GM23338 (cell line): ENCODE measurements at regions not wholly inside any gene's neighbourhood (a gene's known extent, or its start where the extent isn't known, plus 50 kb on each side); places are given as distances from the start of the nearest gene placed in this dataset.

Source experiments
- CREB1 ChIP-seq: fragments of 250-450 bp; sonication (Bioruptor Pico); IDR thresholded peaks from 2 replicates; pipeline ENCODE4 v1.5.0; 2020; ENCODE audit warnings: low read depth, mild to moderate bottlenecking, moderate library complexity
- EZH2 ChIP-seq: fragments of 200-600 bp; sonication (generic); IDR thresholded peaks from one replicate; pipeline ENCODE4 v1.8.0; 2017; ENCODE audit warnings: antibody characterized with exemption, mild to moderate bottlenecking, low read depth; ENCODE audit not compliant: unreplicated experiment
- EZH2phosphoT487 ChIP-seq: fragments of 200-600 bp; sonication (generic); IDR thresholded peaks from one replicate; pipeline ENCODE4 v1.8.1; 2018; ENCODE audit warnings: antibody characterized with exemption; ENCODE audit not compliant: unreplicated experiment
- NANOG ChIP-seq: IDR thresholded peaks from 2 replicates; pipeline ENCODE4 v1.6.1; 2016; ENCODE audit warnings: antibody characterized with exemption, borderline replicate concordance
- POLR2AphosphoS5 ChIP-seq: IDR thresholded peaks from 2 replicates; pipeline ENCODE4 v1.6.1; 2016; ENCODE audit warnings: antibody characterized with exemption, low read depth
- ZNF114 ChIP-seq: fragments of 250-450 bp; sonication (Bioruptor Pico); IDR thresholded peaks from 2 replicates; pipeline ENCODE4 v1.5.0; 2020; ENCODE audit warnings: mild to moderate bottlenecking, moderate library complexity
- ZNF331 ChIP-seq: fragments of 250-450 bp; sonication (Bioruptor Pico); IDR thresholded peaks from 2 replicates; pipeline ENCODE4 v1.5.0; 2020; ENCODE audit warnings: low read depth, mild to moderate bottlenecking, moderate library complexity
- TF ChIP-seq, protein P1 (sequence below), 2 experiments: fragments of 200-600 bp in 1 of 2; sonication (generic) in 1 of 2; conservative IDR thresholded peaks; 2 replicates each; pipeline versions ENCODE4 v1.5.1 to v1.6.1; 2016 to 2017; ENCODE audit warnings: antibody characterized with exemption in 2 of 2, low read depth in 2 of 2, mild to moderate bottlenecking in 2 of 2, moderate library complexity in 1 of 2
- TF ChIP-seq, protein P2 (sequence below): IDR thresholded peaks from one replicate; pipeline ENCODE4 v1.6.1; 2018; ENCODE audit warnings: antibody characterized with exemption; ENCODE audit not compliant: unreplicated experiment
- TF ChIP-seq, protein P3 (sequence below): IDR thresholded peaks from 2 replicates; pipeline ENCODE4 v1.6.1; 2016; ENCODE audit warnings: antibody characterized with exemption

DNA sequence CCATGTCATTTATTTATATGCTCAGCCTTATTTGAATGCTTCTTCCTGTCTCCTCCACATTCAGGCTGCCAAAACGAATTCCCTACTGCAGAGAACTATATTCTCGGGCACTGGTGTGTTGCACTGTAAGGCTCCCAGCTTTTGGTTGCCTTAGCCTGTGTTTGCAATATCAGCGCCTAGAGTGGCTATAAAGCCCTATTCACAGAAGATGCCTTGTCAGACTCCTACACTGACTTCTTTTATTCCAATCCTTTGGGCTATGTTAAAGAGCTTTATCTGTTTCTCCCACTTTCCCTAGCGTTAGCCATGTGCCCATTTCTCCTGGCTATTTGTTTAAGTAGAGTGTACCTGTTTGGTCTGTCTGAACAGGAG, 62.4 kb upstream of the EHBP1 start:
- TF ChIP-seq, protein P1, sequence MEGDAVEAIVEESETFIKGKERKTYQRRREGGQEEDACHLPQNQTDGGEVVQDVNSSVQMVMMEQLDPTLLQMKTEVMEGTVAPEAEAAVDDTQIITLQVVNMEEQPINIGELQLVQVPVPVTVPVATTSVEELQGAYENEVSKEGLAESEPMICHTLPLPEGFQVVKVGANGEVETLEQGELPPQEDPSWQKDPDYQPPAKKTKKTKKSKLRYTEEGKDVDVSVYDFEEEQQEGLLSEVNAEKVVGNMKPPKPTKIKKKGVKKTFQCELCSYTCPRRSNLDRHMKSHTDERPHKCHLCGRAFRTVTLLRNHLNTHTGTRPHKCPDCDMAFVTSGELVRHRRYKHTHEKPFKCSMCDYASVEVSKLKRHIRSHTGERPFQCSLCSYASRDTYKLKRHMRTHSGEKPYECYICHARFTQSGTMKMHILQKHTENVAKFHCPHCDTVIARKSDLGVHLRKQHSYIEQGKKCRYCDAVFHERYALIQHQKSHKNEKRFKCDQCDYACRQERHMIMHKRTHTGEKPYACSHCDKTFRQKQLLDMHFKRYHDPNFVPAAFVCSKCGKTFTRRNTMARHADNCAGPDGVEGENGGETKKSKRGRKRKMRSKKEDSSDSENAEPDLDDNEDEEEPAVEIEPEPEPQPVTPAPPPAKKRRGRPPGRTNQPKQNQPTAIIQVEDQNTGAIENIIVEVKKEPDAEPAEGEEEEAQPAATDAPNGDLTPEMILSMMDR (conservative IDR thresholded peaks at IDR 0.05; ENCODE audit: low read depth in 2 of 2): no peak
- TF ChIP-seq POLR2AphosphoS5: no peak
- TF ChIP-seq, protein P2, sequence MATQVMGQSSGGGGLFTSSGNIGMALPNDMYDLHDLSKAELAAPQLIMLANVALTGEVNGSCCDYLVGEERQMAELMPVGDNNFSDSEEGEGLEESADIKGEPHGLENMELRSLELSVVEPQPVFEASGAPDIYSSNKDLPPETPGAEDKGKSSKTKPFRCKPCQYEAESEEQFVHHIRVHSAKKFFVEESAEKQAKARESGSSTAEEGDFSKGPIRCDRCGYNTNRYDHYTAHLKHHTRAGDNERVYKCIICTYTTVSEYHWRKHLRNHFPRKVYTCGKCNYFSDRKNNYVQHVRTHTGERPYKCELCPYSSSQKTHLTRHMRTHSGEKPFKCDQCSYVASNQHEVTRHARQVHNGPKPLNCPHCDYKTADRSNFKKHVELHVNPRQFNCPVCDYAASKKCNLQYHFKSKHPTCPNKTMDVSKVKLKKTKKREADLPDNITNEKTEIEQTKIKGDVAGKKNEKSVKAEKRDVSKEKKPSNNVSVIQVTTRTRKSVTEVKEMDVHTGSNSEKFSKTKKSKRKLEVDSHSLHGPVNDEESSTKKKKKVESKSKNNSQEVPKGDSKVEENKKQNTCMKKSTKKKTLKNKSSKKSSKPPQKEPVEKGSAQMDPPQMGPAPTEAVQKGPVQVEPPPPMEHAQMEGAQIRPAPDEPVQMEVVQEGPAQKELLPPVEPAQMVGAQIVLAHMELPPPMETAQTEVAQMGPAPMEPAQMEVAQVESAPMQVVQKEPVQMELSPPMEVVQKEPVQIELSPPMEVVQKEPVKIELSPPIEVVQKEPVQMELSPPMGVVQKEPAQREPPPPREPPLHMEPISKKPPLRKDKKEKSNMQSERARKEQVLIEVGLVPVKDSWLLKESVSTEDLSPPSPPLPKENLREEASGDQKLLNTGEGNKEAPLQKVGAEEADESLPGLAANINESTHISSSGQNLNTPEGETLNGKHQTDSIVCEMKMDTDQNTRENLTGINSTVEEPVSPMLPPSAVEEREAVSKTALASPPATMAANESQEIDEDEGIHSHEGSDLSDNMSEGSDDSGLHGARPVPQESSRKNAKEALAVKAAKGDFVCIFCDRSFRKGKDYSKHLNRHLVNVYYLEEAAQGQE: no peak
- no peak for TF ChIP-seq ZNF331 (CRISPR knock-in tag)
- no peak for TF ChIP-seq CREB1 (CRISPR knock-in tag)
- no peak for TF ChIP-seq NANOG
- TF ChIP-seq ZNF114: no peak
- no peak for TF ChIP-seq EZH2phosphoT487
- no peak for TF ChIP-seq EZH2
- TF ChIP-seq, protein P3, sequence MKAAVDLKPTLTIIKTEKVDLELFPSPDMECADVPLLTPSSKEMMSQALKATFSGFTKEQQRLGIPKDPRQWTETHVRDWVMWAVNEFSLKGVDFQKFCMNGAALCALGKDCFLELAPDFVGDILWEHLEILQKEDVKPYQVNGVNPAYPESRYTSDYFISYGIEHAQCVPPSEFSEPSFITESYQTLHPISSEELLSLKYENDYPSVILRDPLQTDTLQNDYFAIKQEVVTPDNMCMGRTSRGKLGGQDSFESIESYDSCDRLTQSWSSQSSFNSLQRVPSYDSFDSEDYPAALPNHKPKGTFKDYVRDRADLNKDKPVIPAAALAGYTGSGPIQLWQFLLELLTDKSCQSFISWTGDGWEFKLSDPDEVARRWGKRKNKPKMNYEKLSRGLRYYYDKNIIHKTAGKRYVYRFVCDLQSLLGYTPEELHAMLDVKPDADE: no peak
